ENCODE measurements at regions not wholly inside any gene's neighbourhood (a gene's known extent, or its start where the extent isn't known, plus 50 kb on each side); places are given as distances from the start of the nearest gene placed in this dataset.

GRCh38 chr4:116839826-116840225 is 245.6 kb downstream of the TRAM1L1 start:
- H2BK5ac ChIP-seq (ENCODE audit: insufficient read length, low read length), result no peak overlapping the region
- H3K23me2 ChIP-seq (ENCODE audit: insufficient read length, low read depth, low read length, poor library complexity, severe bottlenecking), result no peaks in the 10 kb centered on the region
- H3K4me1 ChIP-seq (ENCODE audit: insufficient read depth, low read length), result no peaks in the 10 kb centered on the region
- no peak for DNase-seq
- H3K14ac ChIP-seq (ENCODE audit: insufficient read depth, low read length), result no peak overlapping the region
- no peak overlapping the region; a peak in 1 of 7 replicates for H3K27ac Mint-ChIP-seq
- no peak overlapping the region for H2AFZ ChIP-seq (ENCODE audit: low read length)
- H2BK20ac ChIP-seq (ENCODE audit: low read depth, low read length, poor library complexity, severe bottlenecking), result no peak overlapping the region
- H3T11ph ChIP-seq (ENCODE audit: low read length), result no peak overlapping the region
- no peaks in the 10 kb centered on the region; a peak in 1 of 7 replicates for H3K36me3 Mint-ChIP-seq (ENCODE audit: insufficient read depth in 1 of 3, low read depth in 3 of 3)
- H3K4me1 Mint-ChIP-seq, result no peaks in the 10 kb centered on the region
- TF ChIP-seq CTCF (conservative IDR thresholded peaks at IDR 0.05), result no peak
- H2BK12ac ChIP-seq (ENCODE audit: insufficient read length, low read depth, low read length), result no peak overlapping the region
- no peak overlapping the region for H3K18ac ChIP-seq (ENCODE audit: insufficient read length, low read depth, low read length)
- H3K79me2 ChIP-seq (ENCODE audit: insufficient read depth, low read length), result no peaks in the 10 kb centered on the region
- H2BK120ac ChIP-seq (ENCODE audit: low read depth, low read length, poor library complexity, severe bottlenecking), result no peak overlapping the region
- WGBS (ENCODE audit: extremely low coverage, insufficient read length, low lambda C conversion rate), result no CpG with 5 or more reads among the region's 5 CpGs
- no peaks in the 10 kb centered on the region for H3K9me3 ChIP-seq (ENCODE audit: control insufficient read depth, low read depth, low read length)
- no peak overlapping the region for H3K56ac ChIP-seq (ENCODE audit: insufficient read length, low read depth, low read length)
- no peaks in the 10 kb centered on the region for H3K9me3 Mint-ChIP-seq
- H2BK15ac ChIP-seq (ENCODE audit: low read depth, low read length), result no peak overlapping the region
- no peak overlapping the region for H3K9ac ChIP-seq (ENCODE audit: extremely low read depth, insufficient read length, low read length)
- H4K8ac ChIP-seq (replicated peaks; ENCODE audit: insufficient read length, low read depth, low read length), result no peak overlapping the region
- H3K79me1 ChIP-seq (ENCODE audit: insufficient read depth, low read depth, low read length, poor library complexity, severe bottlenecking), result no peaks in the 10 kb centered on the region
- no peaks in the 10 kb centered on the region; the same call in 1 of the 2 replicates for H3K27me3 Mint-ChIP-seq (ENCODE audit: low read depth)
- H4K5ac ChIP-seq (ENCODE audit: insufficient read length, low read depth, low read length), result no peak overlapping the region
- H3K27ac ChIP-seq (ENCODE audit: insufficient read length, low read depth, low read length), result no peak overlapping the region
- H4K20me1 ChIP-seq (ENCODE audit: control insufficient read depth, insufficient read depth, insufficient read length), result no peaks in the 10 kb centered on the region
- no peak overlapping the region for H3K4ac ChIP-seq (ENCODE audit: low read depth, low read length)
- no peaks in the 10 kb centered on the region for H3K27me3 ChIP-seq (ENCODE audit: insufficient read depth, low read length)
- H3K4me3 Mint-ChIP-seq, result no peak overlapping the region
- H3K23ac ChIP-seq (ENCODE audit: insufficient read length, low read depth, low read length), result no peak overlapping the region
- no peak overlapping the region for H3K4me2 ChIP-seq (ENCODE audit: insufficient read depth, insufficient read length, low read length)
- no peak overlapping the region for H4K91ac ChIP-seq (ENCODE audit: insufficient read length, low read depth, low read length)
- H2AK5ac ChIP-seq (ENCODE audit: insufficient read length, low read length), result no peak overlapping the region
